B cell (primary cell): ENCODE measurements at regions not wholly inside any gene's neighbourhood (a gene's known extent, or its start where the extent isn't known, plus 50 kb on each side); places are given as distances from the start of the nearest gene placed in this dataset.

Experiments used
- ATAC-seq: fragments of 200-7000 bp; cut with Tn5 transposase; one replicate; pipeline ENCODE4 v1.10.0; 2021; ENCODE audit warnings: low read depth, mild to moderate bottlenecking, moderate number of reproducible peaks, moderate library complexity
- CTCF ChIA-PET: fragments of 350-600 bp; sonication (Branson Sonifier 250); formaldehyde crosslinking; loops from one replicate; lab custom pipeline; 2021; ENCODE audit warnings: antibody characterized with exemption, inconsistent platforms; lab: Charles Lee
- POLR2A ChIA-PET: fragments of 350-600 bp; sonication (Branson Sonifier 250); formaldehyde crosslinking; loops from one replicate; lab custom pipeline; 2021; ENCODE audit warnings: antibody characterized with exemption; lab: Charles Lee
- DNase-seq: peaks from one replicate; pipeline ENCODE4 v3.0.0; 2013
- H2AFZ ChIP-seq: 2 replicates; pipeline ENCODE4 v1.6.1; 2012; ENCODE audit warnings: mild to moderate bottlenecking, low read depth, low read length; ENCODE audit not compliant: insufficient read depth, poor library complexity, severe bottlenecking
- H3K27ac ChIP-seq, 2 donors: 1 replicate in 1 of 2; 2 replicates in 1 of 2; pipeline ENCODE4 v1.5.1; 2012 to 2013; ENCODE audit warnings: low read length in 2 of 2, mild to moderate bottlenecking in 2 of 2, moderate library complexity in 1 of 2
- H3K27me3 ChIP-seq, 4 experiments: fragments of 200-600 bp in 1 of 4; sonication (generic) in 1 of 4; replicated peaks in 1 of 4; 1 replicate in 2 of 4; 2 replicates in 2 of 4; pipeline versions ENCODE4 v1.6.1 to v1.7.0; 2013 to 2016; ENCODE audit warnings: low read length in 3 of 4, mild to moderate bottlenecking in 2 of 4, mixed read lengths in 1 of 4, moderate library complexity in 1 of 4; ENCODE audit not compliant: insufficient read depth in 4 of 4, control insufficient read depth in 3 of 4; ENCODE audit errors: control extremely low read depth in 1 of 4
- H3K36me3 ChIP-seq, 2 experiments: replicated peaks in 1 of 2; 1 replicate in 1 of 2; 2 replicates in 1 of 2; pipeline versions ENCODE4 v1.6.1 to v1.7.1; 2013; ENCODE audit warnings: low read length in 1 of 2; ENCODE audit not compliant: insufficient read depth in 2 of 2, control insufficient read depth in 1 of 2; ENCODE audit errors: control extremely low read depth in 1 of 2, extremely low read depth in 1 of 2
- H3K4me1 ChIP-seq, 2 donors: fragments of 200-600 bp in 1 of 2; sonication (generic) in 1 of 2; 1 replicate in 1 of 2; 2 replicates in 1 of 2; pipeline versions ENCODE4 v1.5.1 to v1.6.1; 2013 to 2017; ENCODE audit warnings: low read length in 2 of 2; ENCODE audit not compliant: control insufficient read depth in 2 of 2, insufficient read depth in 2 of 2
- H3K4me2 ChIP-seq: replicated peaks from 2 replicates; pipeline ENCODE3; 2012; ENCODE audit warnings: mild to moderate bottlenecking, low read depth, low read length; ENCODE audit not compliant: poor library complexity, severe bottlenecking
- H3K4me3 ChIP-seq, 5 experiments: fragments of 200-600 bp in 1 of 5; sonication (generic) in 1 of 5; 1 replicate in 3 of 5; 2 replicates in 2 of 5; pipeline versions ENCODE4 v1.5.1 to v1.7.0; 2011 to 2016; ENCODE audit warnings: low read length in 4 of 5, mild to moderate bottlenecking in 4 of 5, low read depth in 2 of 5, control low read depth in 1 of 5, moderate library complexity in 1 of 5; ENCODE audit not compliant: insufficient read depth in 1 of 5; ENCODE audit errors: control extremely low read depth in 1 of 5, extremely low read depth in 1 of 5
- H3K79me2 ChIP-seq: fragments of 200-600 bp; sonication (generic); one replicate; pipeline ENCODE4 v1.6.0; 2016; ENCODE audit warnings: low read length; ENCODE audit not compliant: control insufficient read depth, insufficient read depth
- H3K9ac ChIP-seq: fragments of 200-600 bp; sonication (generic); 2 replicates; pipeline ENCODE4 v1.6.1; 2017; ENCODE audit warnings: mild to moderate bottlenecking, low read length, moderate library complexity
- H3K9me3 ChIP-seq, 3 donors: one replicate each; pipeline versions ENCODE4 v1.6.1 to v1.7.1; 2013; ENCODE audit warnings: low read length in 2 of 3; ENCODE audit not compliant: control insufficient read depth in 2 of 3, insufficient read depth in 1 of 3; ENCODE audit errors: control extremely low read depth in 1 of 3
- H4K20me1 ChIP-seq: 2 replicates; pipeline ENCODE4 v1.6.0; 2012; ENCODE audit warnings: mild to moderate bottlenecking, low read length; ENCODE audit not compliant: insufficient read depth, control insufficient read depth, poor library complexity, severe bottlenecking
- H3K27ac Mint-ChIP-seq: one replicate; pipeline ENCODE4 v1.8.0; 2021; ENCODE audit warnings: mixed read lengths
- H3K27me3 Mint-ChIP-seq: one replicate; pipeline ENCODE4 v1.8.0; 2021; ENCODE audit warnings: mixed read lengths
- H3K4me1 Mint-ChIP-seq: one replicate; pipeline ENCODE4 v1.8.0; 2021; ENCODE audit warnings: mixed read lengths
- H3K4me3 Mint-ChIP-seq: one replicate; pipeline ENCODE4 v1.8.0; 2021; ENCODE audit warnings: mixed read lengths
- H3K9me3 Mint-ChIP-seq: one replicate; pipeline ENCODE4 v1.8.0; 2022; ENCODE audit warnings: mixed read lengths; ENCODE audit not compliant: insufficient read depth
- CTCF ChIP-seq: fragments of 200-600 bp; IDR thresholded peaks from one replicate; pipeline ENCODE4 v1.8.0; 2022; ENCODE audit warnings: antibody characterized with exemption, mild to moderate bottlenecking
- EZH2 ChIP-seq: IDR thresholded peaks from 2 replicates; pipeline ENCODE4 v1.6.1; 2012; ENCODE audit warnings: borderline replicate concordance, low read depth, mild to moderate bottlenecking, moderate library complexity, low read length; ENCODE audit not compliant: insufficient read depth, poor library complexity, severe bottlenecking
- WGBS: methylation state at CpG from one replicate; pipeline ENCODE4 v1.1.5; 2013; ENCODE audit warnings: missing lambda C conversion rate; ENCODE audit not compliant: insufficient coverage; 5-methylcytosine and 5-hydroxymethylcytosine counted together
- intact Hi-C: fragments of 100-400 bp; cut with micrococcal nuclease; formaldehyde crosslinking; loops from one replicate; pipeline ENCODE4 v1.10.0; 2022

GRCh38 chr3:6622260-6622659 is 238.7 kb upstream of the GRM7 start:
- no peak overlapping the region for H3K4me3 ChIP-seq
- ChIA-PET CTCF (no interaction called here), POLR2A (no interaction called here)
- ATAC-seq (no peak), DNase-seq (no peak)
- no peaks in the 10 kb centered on the region for H3K4me1 ChIP-seq
- no peak overlapping the region for H3K9ac ChIP-seq
- H3K4me2 ChIP-seq: no peak overlapping the region
- H2AFZ ChIP-seq: no peak overlapping the region
- H3K4me3 Mint-ChIP-seq: no peak overlapping the region
- H4K20me1 ChIP-seq: no peaks in the 10 kb centered on the region
- H3K4me1 Mint-ChIP-seq: no peaks in the 10 kb centered on the region
- no peak overlapping the region for H3K27ac ChIP-seq
- H3K9me3 ChIP-seq: no peaks in the 10 kb centered on the region
- H3K27me3 Mint-ChIP-seq: no peaks in the 10 kb centered on the region
- no peaks in the 10 kb centered on the region for H3K36me3 ChIP-seq
- H3K9me3 Mint-ChIP-seq: no peaks in the 10 kb centered on the region
- no peaks in the 10 kb centered on the region for H3K27me3 ChIP-seq
- no CpG with 5 or more reads among the region's 2 CpGs for WGBS
- TF ChIP-seq EZH2: no peak
- TF ChIP-seq CTCF: no peak
- intact Hi-C loops: no loop called here
- H3K79me2 ChIP-seq: no peaks in the 10 kb centered on the region
- no peak overlapping the region for H3K27ac Mint-ChIP-seq

- no peak for ATAC-seq
- no peak overlapping the region for H3K4me3 Mint-ChIP-seq
Measured at GRCh38 chr3:6622712-6623111, 238.2 kb upstream of the GRM7 start.

More at GRCh38 chr3:6622712-6623111, 238.2 kb upstream of the GRM7 start:
- H3K4me1 ChIP-seq: no peaks in the 10 kb centered on the region
- Mint-ChIP-seq H3K4me1 (no peaks in the 10 kb centered on the region), H3K27ac (no peak overlapping the region), H3K27me3 (no peaks in the 10 kb centered on the region), H3K9me3 (no peaks in the 10 kb centered on the region)
- DNase-seq: no peak
- H3K27me3 ChIP-seq: no peaks in the 10 kb centered on the region
- no peak overlapping the region for H3K9ac ChIP-seq
- POLR2A ChIA-PET: no interaction called here
- no peak overlapping the region for H2AFZ ChIP-seq
- CTCF ChIA-PET: no interaction called here
- H3K36me3 ChIP-seq: no peaks in the 10 kb centered on the region
- no CpG with 5 or more reads among the region's 1 CpG for WGBS
- no peak for TF ChIP-seq EZH2
- no peak for TF ChIP-seq CTCF
- no peaks in the 10 kb centered on the region for H3K9me3 ChIP-seq
- intact Hi-C loops: no loop called here
- no peak overlapping the region for H3K4me3 ChIP-seq
- no peak overlapping the region for H3K27ac ChIP-seq
- H4K20me1 ChIP-seq: no peaks in the 10 kb centered on the region
- no peak overlapping the region for H3K4me2 ChIP-seq
- no peaks in the 10 kb centered on the region for H3K79me2 ChIP-seq
